Heart left ventricle (tissue), 16 donors: ENCODE measurements at regions not wholly inside any gene's neighbourhood (a gene's known extent, or its start where the extent isn't known, plus 50 kb on each side); places are given as distances from the start of the nearest gene placed in this dataset.

Experiments used
- ATAC-seq, 4 donors: fragments of 200-7000 bp; cut with Tn5 transposase; one replicate each; pipeline ENCODE4 v1.9.1; 2020 to 2022; ENCODE audit warnings: moderate library complexity in 4 of 4, mild to moderate bottlenecking in 3 of 4, moderate number of reproducible peaks in 1 of 4
- DNase-seq, 5 donors: peaks; one replicate each; pipeline ENCODE4 v3.0.0-alpha.2; 2020
- H3K27ac ChIP-seq, 12 donors: fragments of 200-600 bp; sonication (generic) in 4 of 12; one replicate each; pipeline versions ENCODE4 v1.5.0 to v1.8.0; 2016 to 2022; ENCODE audit warnings: mild to moderate bottlenecking in 2 of 12
- H3K27me3 ChIP-seq, 9 donors: fragments of 200-600 bp; sonication (generic) in 2 of 9; one replicate each; pipeline versions ENCODE4 v1.5.1 to v1.8.0; 2016 to 2022; ENCODE audit warnings: mild to moderate bottlenecking in 3 of 9
- H3K36me3 ChIP-seq, 9 donors: fragments of 200-600 bp; sonication (generic) in 2 of 9; one replicate each; pipeline versions ENCODE4 v1.5.0 to v1.8.0; 2018 to 2022; ENCODE audit warnings: mild to moderate bottlenecking in 2 of 9
- H3K4me1 ChIP-seq, 12 donors: fragments of 200-600 bp; sonication (generic) in 4 of 12; one replicate each; pipeline versions ENCODE4 v1.5.0 to v1.8.0; 2016 to 2022; ENCODE audit warnings: mild to moderate bottlenecking in 3 of 12
- H3K4me3 ChIP-seq, 12 donors: fragments of 200-600 bp; sonication (generic) in 4 of 12; one replicate each; pipeline versions ENCODE4 v1.5.0 to v1.8.0; 2017 to 2022; ENCODE audit warnings: mild to moderate bottlenecking in 9 of 12, moderate library complexity in 4 of 12
- H3K9me3 ChIP-seq, 12 donors: fragments of 200-600 bp; sonication (generic) in 4 of 12; one replicate each; pipeline versions ENCODE4 v1.5.0 to v1.8.0; 2016 to 2022; ENCODE audit warnings: mild to moderate bottlenecking in 1 of 12
- POLR2A ChIP-seq, 2 donors: fragments of 450-650 bp; IDR thresholded peaks; one replicate each; pipeline ENCODE4 v1.6.1; 2017; ENCODE audit warnings: antibody characterized with exemption in 2 of 2, mild to moderate bottlenecking in 2 of 2, moderate library complexity in 2 of 2
- WGBS, 4 donors: extraction: QIAGEN DNeasy Blood & Tissue Kit in 2 of 4; methylation state at CpG; one replicate each; pipeline versions ENCODE4 v1.1.5 to v1.1.7; 2013 to 2018; 5-methylcytosine and 5-hydroxymethylcytosine counted together
- intact Hi-C, 10 donors: fragments of 100-400 bp; cut with DNase I; formaldehyde crosslinking; loops; one replicate each; pipeline versions ENCODE4 v1.11.1 to v1.14.2; 2022
- TF ChIP-seq, protein P1 (sequence below), 12 donors: fragments of 200-600 bp; sonication (generic) in 4 of 12; IDR thresholded peaks; one replicate each; pipeline versions ENCODE4 v1.5.0 to v1.8.0; 2018 to 2022; ENCODE audit warnings: antibody characterized with exemption in 12 of 12, mild to moderate bottlenecking in 5 of 12
- donor health status: ischemic (EF 13 %, LVEDD 7.1; RV severe dilation, severe dysfunction).
- donor health status: healthy with polysubstance abuse.
- donor health status: DM: no; HTN: yes; CAD: no.
- donor health status: DM: no; HTN: no; CAD: no.
- donor health status: ischemic (EF 25% LVEDD 6.9; RV normal size, moderate dysfunction).
- donor health status: ischemic (EF 25% LVEDD 5.7; RV mildly dilated, moderate dysfunction).
- donor health status: healthy.
- donor health status: DM: yes; HTN: yes; CAD: no.
- donor health status: ischemic (EF 35%, LVEDD 5.7; RV mildly dilated, moderate dysfunction).
- donor health status: nonischemic (EF 11% LVEDD 7.7; RV severe dilation, severe dysfunction).
- donor health status: DM: yes; HTN: yes; CAD: no.
- donor health status: PGD.
- donor health status: ischemic (EF 29% LVEDD 5.4; RV normal size, mild dysfunction).
- donor health status: nonischemic (EF 23%, LVEDD 6.1; RV moderate dilation, normal function).

DNA sequence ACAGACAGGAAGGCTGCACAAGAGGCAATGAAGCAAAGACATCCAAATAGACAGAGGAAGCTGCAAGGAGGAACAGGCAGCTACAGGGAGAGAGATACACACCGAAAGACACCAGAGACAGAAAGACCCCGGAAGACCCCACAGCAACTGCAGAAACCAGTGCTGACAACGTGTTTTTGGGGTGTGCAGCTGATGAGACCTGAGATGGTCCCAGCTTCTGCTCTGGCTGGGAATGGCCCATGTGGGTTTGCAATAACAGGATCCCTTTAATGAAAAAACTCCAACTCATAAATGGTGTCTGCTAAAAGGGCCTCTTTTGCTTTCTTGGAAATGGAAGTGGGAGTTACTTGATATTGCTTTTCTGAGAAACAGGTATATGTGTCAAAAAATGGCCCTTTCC lies 101.5 kb upstream of the CDH11 start:
- 52 to 64% (median 60%) methylated on average over 3 of the region's 3 CpGs for WGBS, 4 donors
- TF ChIP-seq POLR2A (IDR thresholded peaks at IDR 0.05) = no peak

DNA sequence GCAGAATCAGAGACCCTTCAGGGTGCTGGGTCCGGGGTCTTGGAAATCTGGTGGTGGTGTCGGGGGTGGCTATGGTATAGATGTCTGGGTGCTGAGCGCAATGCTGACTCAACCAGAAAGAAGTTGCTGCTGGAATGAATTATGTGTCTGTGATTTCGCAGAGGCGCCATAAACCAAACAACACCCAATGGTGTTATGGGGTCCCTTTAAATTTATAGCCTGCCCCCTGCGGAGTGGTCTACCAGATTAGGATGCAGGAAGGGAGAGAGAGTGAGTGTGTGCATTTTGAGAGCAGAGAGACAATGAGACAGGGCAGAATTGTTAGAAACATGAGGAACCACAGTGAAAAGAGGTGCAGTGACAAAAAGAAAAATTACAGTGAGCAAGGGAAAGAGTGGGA lies 100.7 kb upstream of the CDH11 start:
- ATAC-seq = no peak
- Histone ChIP-seq H3K4me3 (no peak overlapping the region), H3K27me3 (peaks cover 0 to 3% (median 0%) of the 10 kb centered on the region in 9 donors), H3K9me3 (no peaks in the 10 kb centered on the region), H3K36me3 (no peaks in the 10 kb centered on the region), H3K4me1 (no peaks in the 10 kb centered on the region), H3K27ac (no peak overlapping the region)
- 87 to 90% (median 89%) methylated on average over 6 of the region's 6 CpGs for WGBS, 4 donors
- intact Hi-C loops = no loop called here
- TF ChIP-seq, protein P1, sequence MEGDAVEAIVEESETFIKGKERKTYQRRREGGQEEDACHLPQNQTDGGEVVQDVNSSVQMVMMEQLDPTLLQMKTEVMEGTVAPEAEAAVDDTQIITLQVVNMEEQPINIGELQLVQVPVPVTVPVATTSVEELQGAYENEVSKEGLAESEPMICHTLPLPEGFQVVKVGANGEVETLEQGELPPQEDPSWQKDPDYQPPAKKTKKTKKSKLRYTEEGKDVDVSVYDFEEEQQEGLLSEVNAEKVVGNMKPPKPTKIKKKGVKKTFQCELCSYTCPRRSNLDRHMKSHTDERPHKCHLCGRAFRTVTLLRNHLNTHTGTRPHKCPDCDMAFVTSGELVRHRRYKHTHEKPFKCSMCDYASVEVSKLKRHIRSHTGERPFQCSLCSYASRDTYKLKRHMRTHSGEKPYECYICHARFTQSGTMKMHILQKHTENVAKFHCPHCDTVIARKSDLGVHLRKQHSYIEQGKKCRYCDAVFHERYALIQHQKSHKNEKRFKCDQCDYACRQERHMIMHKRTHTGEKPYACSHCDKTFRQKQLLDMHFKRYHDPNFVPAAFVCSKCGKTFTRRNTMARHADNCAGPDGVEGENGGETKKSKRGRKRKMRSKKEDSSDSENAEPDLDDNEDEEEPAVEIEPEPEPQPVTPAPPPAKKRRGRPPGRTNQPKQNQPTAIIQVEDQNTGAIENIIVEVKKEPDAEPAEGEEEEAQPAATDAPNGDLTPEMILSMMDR (IDR thresholded peaks at IDR 0.05) = no peak
- DNase-seq = no peak

More for the DNA sequence above, 101.5 kb upstream of the CDH11 start:
- Histone ChIP-seq H3K4me3 (no peak overlapping the region), H3K27me3 (peaks cover 0 to 3% (median 0%) of the 10 kb centered on the region in 9 donors), H3K4me1 (no peaks in the 10 kb centered on the region), H3K9me3 (no peaks in the 10 kb centered on the region), H3K27ac (no peak overlapping the region), H3K36me3 (no peaks in the 10 kb centered on the region)
- intact Hi-C loops = no loop called here
- DNase-seq (no peak), ATAC-seq (no peak)

DNA sequence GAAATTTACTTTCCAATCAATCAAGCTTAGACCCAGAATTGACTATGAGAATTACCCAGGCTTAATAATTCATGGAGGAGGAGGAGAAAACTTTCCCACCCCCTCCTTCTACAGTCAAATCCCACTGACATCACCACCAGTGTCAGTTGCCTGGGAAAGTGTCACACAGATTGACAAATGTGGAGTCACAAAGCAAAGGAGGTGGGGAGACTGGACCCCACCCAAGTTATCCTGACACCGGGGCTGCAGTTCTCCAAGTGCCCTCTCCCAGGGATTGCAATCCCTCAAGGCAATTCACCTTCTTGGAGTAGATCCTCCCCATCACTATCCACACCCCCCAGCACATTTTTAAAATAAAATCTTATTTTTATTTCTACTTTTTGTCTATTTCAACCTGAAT lies 100.2 kb upstream of the CDH11 start:
- ATAC-seq = no peak

DNA sequence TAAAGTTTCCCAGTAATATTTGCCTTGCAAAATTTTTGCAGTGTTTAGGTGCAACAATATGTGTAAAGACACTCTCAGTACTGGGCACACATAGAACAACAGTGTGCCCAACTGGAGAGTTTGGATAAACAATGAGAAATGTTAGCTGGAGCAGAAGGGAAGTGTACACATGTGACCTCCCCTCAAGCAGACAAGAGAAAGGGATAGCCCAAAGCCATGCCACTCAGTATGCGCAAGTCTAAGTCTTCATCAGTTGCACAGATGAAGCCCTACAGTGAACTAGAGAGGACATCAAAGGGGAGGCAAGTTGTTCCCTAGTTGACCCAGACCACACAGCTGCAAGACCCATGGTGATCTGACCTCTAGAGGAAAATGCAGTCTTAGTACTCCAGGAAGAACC lies 97.9 kb upstream of the CDH11 start:
- Histone ChIP-seq H3K9me3 (no peaks in the 10 kb centered on the region), H3K27ac (no peak overlapping the region), H3K4me3 (no peak overlapping the region), H3K27me3 (peaks cover 0 to 3% (median 0%) of the 10 kb centered on the region in 9 donors), H3K36me3 (no peaks in the 10 kb centered on the region), H3K4me1 (no peaks in the 10 kb centered on the region)
- WGBS, 4 donors = 93 to 100% (median 97%) methylated on average over 1 of the region's 1 CpG
- ATAC-seq (no peak), DNase-seq (no peak)
- TF ChIP-seq, protein P1 (IDR thresholded peaks at IDR 0.05) = no peak
- no peak for TF ChIP-seq POLR2A (IDR thresholded peaks at IDR 0.05)
- intact Hi-C loops = no loop called here

More for the DNA sequence above, 100.2 kb upstream of the CDH11 start:
- TF ChIP-seq POLR2A (IDR thresholded peaks at IDR 0.05) = no peak
- TF ChIP-seq, protein P1 (IDR thresholded peaks at IDR 0.05) = no peak
- intact Hi-C loops = no loop called here
- Histone ChIP-seq H3K27ac (no peak overlapping the region), H3K36me3 (no peaks in the 10 kb centered on the region), H3K4me1 (no peaks in the 10 kb centered on the region), H3K4me3 (no peak overlapping the region), H3K27me3 (peaks cover 0 to under 1% (median 0%) of the 10 kb centered on the region in 9 donors), H3K9me3 (no peaks in the 10 kb centered on the region)
- 63 to 81% (median 75%) methylated on average over 1 of the region's 1 CpG for WGBS, 4 donors
- DNase-seq = no peak

DNA sequence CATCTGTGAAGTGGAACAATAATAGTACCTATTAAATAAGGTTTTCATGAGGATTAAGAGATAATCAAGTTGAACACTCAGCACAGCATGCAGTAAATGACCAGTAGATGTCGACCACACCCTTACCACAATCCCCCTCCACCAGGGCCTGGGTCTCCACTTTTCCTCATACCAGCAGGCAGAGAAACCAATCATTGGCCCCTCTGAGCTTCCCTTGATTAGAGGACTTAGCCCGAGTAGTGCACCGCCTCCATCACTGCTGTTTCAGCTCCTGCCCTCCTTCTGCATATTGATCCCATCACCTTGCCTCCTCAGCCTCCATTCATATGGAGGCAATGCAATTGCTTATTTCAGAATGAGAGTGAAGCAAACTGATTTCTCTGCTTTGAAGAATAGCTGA lies 96.5 kb upstream of the CDH11 start:
- no peaks in the 10 kb centered on the region for H3K9me3 ChIP-seq
- peaks cover 0 to 3% (median 0%) of the 10 kb centered on the region in 9 donors for H3K27me3 ChIP-seq
- H3K27ac ChIP-seq = no peak overlapping the region
- H3K36me3 ChIP-seq = no peaks in the 10 kb centered on the region
- intact Hi-C loops = no loop called here
- DNase-seq = no peak
- WGBS, 4 donors = 66 to 76% (median 72%) methylated on average over 3 of the region's 3 CpGs
- no peak for ATAC-seq
- no peak overlapping the region for H3K4me3 ChIP-seq
- TF ChIP-seq POLR2A (IDR thresholded peaks at IDR 0.05) = no peak
- TF ChIP-seq, protein P1 (IDR thresholded peaks at IDR 0.05) = no peak
- H3K4me1 ChIP-seq = no peaks in the 10 kb centered on the region
